GM19328 (cell line): ENCODE measurements at regions not wholly inside any gene's neighbourhood (a gene's known extent, or its start where the extent isn't known, plus 50 kb on each side); places are given as distances from the start of the nearest gene placed in this dataset.

ENCODE experiments used
- ATAC-seq: cut with Tn5 transposase; IDR thresholded peaks from one replicate; pipeline ENCODE4 v1.9.1; 2021; ENCODE audit warnings: mild to moderate bottlenecking, moderate library complexity; ENCODE audit not compliant: unreplicated experiment

DNA sequence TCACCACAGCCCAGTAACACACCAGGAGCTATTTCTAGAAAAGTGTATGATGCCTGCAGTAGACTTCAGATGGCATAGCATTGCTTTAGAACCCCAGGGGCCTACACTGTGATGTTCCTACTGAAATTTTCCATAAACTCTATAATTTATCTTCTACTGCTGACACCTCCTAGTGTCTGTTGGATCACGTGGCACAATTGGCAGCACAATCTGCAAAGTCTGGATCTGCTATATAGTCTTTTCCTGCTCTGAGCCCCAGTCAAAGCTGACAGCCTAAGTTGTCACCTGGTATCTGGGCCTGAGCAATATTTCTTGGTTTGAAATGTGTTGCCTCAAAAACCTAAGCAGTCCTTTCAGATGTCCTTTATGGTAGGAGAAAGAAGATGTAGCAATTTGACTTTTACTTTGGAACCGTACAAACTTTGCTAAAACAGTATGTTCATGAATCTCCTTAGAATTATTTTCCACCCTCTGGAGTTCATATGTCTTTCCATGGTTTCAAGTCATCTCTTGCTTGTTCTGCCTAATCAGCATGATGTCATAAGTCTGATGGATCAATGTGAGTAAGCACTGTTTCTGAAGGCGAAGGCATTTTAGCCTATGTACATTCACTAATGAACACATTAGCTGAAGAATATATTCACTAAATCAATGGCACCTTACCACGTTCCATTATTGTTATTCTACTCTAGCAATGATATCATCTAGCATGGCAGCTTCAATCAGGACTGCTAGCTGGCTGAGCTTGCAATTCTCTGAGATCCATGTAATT lies 536.5 kb upstream of the NBEA start:
- ATAC-seq, result no peak

DNA sequence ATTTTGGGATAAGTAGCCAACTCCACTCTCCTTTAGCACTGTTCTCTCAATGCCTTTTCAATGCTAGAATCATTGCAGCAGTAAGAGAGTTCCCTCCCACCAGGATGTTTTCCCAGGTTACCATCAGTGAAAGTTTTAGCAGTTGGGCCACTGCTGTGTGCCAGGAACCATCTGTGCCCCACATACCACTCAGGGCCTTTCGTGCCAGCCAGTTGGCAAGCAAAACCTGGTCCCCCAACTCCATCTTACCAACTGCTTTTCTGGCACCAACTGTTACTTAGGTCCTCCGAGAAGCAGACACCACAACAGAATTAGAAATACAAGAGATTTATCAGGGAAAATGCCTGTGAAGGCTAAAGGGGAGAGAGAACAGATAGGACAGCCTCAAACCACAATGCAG lies 533.4 kb upstream of the NBEA start:
- ATAC-seq, result no peak

DNA sequence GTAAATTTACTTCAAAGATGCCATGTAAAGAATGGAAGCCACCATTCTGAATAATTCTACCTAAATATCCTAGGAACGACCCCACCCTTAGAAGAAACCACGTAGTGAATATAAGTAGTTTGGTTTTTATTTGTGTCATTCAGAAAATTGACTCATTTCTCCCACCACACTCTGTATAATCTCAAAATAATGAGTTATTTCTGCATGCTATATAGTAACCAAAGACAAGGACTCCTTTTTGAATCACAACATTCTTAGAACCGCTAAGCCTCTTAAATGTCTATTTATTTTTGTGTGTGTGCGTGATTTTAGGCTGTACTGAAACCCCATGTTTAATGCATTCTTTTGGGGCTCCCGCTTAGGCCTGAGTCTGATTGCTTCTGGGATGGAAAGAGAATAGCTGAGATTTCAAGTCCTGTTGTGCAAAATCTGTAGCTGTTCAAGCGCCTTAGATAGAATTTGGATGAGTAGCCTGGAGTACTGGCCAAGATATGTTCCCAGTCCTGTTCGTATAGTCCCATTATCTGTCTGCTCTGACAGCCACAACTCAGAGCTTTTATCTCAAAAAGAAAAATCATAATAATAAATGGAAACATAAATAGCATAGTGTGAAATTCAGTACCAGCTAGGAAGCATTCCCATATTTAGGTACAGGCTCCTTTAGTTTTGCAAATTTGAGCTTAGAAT lies 532.4 kb upstream of the NBEA start:
- ATAC-seq, result no peak

DNA sequence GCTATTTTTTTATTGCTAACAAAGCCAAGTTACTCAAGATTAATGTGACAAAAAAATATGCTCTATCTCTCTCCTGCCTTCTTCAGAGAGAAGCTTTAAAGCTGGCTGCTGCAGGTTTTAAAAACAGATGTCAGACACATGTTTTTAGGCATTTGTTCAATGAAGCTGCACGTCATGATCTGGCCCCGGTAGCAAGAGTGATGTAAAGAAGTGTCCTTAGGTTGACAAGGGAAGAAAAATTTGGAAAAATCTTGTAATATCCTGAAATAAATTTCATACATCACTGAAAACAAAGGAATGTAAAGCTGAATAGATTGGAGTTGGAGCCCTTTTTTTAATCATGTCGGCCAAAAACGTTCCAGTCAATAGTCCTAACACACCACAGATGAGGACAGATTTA lies 531.4 kb upstream of the NBEA start:
- ATAC-seq, result no peak

DNA sequence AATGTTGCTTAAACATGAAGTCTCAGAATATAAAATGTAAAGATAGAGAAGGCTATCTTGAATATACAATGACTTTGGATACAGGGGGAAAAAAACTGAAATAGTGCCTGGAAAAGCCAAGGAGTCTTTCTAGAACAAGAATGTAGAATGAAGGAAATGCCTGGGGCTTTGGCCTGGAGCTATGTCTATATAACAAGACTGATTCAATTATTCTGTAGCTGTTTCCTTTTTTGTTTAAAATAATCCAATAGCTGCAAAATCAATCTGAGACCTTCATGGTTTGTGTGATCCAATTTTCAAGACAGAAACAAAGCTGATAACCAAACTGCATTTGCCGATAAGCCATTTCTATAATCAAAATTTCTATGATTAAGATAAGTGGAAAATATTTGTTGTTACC lies 530.9 kb upstream of the NBEA start:
- ATAC-seq, result no peak

DNA sequence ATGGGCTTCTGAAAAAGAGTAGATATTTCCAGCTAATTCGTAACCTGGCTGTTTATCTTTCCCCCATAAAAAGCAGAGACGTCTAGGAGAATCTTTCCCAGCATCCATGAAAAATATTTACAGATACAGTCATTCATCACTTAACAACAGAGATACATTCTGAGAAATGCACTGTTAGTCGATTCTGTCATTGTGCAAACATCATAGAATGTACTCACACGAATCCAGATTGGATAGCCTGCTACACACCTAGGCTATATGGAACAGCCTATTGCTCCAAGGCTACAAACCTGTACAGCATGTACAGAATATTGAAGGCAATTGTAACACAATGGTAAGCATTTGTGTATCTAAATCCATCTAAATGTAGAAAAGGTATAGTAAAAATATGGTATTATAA lies 530.2 kb upstream of the NBEA start:
- no peak for ATAC-seq

DNA sequence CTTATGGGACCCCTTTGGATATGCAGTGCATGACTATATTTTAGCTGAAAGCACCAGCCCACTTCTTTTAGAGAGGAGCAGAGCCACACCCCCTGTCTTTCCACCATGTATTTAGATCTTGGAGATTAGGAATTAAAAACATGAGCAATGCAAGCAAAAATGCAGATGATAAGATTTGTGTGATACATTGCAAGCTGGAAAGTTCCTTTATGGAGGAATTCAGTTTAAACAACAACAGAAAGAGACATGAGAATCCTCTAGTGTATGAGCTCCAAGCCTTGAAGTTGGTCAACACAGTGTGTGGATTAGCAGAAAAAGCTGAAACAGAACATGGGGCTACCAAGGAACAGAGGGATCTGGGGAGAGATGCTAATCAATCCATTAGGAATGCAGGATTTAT lies 529.8 kb upstream of the NBEA start:
- no peak for ATAC-seq

DNA sequence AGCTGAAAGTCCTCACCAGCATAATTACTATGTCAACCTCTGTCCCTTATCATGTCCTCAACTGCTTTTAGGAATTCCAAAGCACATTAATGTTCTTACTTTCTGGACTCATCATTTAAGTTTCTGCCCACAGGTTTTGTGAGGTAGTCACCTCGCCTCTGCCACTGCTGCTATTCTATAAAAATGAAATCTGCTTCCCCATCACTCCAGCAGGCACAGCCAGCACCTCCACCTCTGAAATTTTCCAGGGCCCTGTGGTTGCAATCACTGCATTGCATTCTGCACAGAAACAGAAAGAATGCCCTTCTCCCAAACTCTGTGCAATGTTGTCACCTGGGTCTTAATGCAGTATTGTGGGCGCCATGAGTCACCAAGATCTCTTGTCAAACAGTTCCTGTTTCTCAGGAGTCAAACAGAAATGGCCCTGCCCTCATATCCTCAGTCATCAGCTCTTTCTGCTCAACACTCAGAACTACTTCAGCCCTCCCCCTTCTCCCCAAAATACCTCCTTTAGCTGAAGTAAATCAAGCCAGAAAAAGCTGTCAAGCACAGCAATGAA lies 529.2 kb upstream of the NBEA start:
- ATAC-seq, result no peak

DNA sequence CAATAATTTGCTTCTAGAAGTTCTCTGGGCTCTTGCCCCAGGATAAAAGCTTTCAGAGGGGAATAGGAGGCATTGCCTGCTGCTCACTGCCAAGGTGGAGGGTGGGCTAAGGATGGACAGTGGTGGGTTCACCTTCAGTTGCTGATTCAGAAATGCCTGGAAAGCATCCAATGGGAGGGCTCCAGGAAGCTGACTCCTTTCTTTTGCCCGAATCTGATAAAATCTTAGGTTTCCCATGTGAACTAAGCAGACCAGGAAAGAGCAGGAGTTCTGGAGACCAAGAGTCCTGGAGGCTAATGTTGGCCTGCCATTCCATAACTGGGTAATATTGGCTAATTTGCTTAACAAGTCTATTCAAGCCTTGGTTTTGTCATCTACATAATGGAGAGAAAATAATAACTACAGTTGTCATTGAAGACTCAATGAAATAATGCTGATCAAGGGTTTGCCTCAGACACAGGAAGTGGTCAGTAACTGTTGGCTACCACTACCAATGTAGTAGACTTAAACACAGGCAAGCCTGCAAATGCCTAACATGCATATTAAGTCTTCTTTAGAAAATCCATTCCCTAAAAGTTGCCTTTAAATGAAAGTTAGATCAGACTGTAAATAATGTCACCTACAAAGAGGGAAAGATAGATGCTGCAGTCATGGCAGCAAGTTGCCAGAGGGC lies 528.4 kb upstream of the NBEA start:
- ATAC-seq, result no peak

DNA sequence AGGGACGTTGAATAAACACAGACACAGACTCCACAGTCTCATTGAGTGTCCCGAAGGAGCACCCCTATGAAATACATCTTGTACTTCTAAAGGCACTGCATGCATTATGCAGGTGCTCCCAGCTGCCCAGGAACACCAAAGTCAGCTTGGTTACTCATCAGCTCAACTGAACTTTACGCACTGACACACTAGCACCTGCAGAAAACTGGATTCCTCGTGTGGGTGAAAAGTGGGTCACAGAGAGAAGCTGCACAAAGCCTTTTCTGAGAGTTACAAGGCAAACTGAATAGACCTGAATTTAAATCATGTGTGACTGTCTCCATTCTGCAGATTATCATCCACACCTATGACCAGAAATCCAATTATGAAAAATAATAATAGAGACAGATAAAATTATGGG lies 527.5 kb upstream of the NBEA start:
- ATAC-seq, result no peak

DNA sequence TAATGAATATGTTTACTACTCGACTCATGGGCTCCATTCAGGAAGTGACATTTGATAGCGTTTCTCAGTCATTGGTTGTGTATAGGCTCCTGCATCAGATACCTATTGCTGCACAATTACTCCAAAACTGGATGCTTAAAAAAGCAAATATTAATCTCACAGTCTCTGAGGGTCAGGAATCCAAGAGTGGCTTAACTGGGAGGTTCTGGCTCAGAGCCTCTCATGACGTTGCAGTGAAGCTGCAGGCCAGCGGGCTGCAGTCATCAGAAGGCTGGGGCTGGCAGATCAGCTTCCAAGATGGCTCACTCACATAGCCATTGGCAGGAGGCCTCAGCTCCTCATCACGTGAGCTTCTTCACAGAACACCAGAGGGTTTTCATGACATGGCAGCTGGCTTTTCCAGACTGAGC lies 525.1 kb upstream of the NBEA start:
- no peak for ATAC-seq

DNA sequence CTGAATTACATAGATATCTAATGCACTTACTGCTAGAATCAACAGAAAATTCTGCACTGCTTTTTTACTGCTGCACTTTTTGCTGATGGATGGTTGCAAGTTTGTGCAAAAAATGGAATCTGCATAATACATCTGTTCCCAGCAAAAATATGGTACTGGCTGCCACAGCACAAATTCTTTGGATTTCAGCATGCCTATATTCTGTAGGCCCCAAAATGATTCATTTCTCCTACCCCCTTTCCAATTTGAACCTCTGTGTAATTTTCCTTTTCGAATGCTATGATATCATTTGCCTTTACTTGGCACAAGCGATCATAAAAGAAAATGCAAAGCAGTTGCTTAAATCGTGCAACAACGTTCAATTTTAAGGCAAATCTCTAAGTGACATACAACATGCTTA lies 524.2 kb upstream of the NBEA start:
- ATAC-seq, result no peak

DNA sequence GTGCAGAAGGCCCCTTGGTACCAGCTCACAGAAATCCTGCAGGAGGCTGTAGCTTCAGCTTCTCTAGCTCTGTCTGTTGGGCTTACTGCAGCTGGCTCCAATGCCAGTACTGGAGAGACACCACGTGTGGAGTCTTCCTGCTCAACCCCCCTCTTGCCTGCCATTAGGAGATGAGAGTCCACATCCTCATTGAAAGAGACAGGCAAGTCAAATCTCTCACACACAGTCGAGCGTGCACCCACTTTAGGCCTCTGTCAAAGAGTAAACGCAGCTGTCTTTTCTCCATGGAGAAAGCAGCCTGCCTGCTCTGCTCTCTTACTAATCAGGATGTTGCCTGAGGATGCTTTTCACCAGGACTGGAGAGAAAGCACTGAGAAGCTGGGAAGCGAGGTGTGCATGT lies 523.0 kb upstream of the NBEA start:
- no peak for ATAC-seq

DNA sequence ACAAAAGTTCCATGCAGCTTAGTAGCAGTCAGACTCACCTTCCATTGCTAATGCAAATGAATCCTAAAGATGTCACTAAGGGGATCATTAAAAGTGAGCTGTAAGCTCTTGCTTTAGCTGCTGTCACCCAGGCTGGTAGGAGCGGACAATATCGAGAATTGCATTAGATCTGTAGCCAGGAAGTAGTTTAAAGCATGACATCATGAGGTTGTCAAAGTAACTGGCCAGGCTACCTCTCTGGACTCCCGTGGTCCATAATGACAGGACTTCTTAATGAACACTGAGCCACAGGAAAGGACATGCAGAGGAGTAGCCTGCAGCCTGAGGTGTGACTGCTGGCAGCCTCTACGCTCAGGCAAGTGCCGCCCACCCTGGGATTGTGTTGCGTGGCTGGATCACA lies 522.3 kb upstream of the NBEA start:
- ATAC-seq, result no peak

DNA sequence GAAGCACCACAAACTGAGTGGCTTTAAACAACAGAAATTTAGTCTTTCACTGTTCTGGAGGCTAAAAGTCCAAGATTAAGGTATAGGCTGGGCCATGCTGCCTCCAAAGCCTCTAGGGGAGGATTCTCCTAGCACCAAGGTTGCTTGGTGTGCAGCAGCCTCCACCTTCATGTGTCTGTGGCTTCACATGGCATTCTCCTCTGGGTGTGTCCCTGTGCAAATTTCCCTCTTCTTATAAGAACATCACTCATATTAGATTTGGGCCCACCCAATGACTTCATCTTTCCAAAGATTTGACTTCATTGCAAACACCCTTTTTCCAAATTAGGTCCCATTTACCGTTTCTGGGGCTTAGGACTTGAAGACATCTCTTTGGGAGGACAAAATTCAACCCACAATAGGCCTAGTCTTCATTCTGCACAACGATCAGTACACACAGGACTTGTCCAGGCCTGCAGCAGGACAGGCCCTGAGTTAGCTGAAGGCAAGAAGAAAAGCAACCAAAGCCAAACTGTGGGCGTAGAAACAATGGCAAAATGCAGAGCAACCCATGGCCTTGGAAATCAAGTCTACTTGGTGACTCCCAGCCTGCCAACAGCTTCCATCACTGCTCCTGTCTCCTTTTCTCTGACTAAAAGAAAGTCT lies 521.2 kb upstream of the NBEA start:
- no peak for ATAC-seq

DNA sequence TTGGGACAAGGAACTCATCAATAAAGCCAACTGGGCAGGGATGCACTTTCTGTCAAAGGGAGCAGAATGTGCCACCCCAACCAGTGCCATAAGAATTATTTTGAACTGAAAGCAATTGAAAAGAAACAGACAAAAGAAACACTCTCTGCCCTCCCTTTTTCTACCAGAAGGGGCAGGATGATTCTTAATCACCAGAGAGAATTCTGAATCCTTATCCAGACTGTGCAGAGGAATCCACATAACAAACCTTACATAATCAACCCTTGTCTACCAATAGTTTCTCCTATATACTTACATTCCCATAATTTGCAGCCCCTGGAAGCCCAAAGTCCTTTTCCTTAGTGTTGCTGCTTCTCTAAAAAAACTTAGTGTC lies 520.7 kb upstream of the NBEA start:
- no peak for ATAC-seq

DNA sequence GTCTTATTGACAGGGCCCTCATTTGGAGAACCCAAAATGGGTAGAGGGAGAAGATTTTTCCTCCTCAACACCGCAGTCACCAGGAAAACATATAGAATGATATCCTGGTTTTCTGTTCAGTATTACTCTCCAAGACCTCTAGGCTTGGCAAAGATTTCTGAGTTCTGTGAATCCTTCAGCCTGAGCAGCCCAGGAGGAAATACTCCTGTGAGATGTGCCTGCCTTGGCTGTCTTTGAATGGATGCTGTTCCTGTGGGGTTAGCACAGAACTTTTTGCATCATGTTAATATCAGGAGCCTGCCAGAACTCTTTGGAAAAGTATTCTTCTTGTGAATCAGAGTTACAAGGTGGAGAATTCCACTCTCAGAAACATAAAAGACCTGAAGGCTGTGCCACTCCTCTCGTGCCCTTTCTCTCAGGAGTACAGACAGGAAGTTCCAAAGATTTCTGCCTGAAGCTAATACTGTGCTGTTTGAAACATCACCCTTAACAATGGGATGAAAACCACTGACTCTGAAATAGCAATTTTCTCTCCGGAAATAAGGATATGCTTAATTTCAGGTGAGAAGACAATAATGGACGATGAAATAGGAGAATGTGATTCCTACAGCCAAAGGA lies 520.1 kb upstream of the NBEA start:
- no peak for ATAC-seq

DNA sequence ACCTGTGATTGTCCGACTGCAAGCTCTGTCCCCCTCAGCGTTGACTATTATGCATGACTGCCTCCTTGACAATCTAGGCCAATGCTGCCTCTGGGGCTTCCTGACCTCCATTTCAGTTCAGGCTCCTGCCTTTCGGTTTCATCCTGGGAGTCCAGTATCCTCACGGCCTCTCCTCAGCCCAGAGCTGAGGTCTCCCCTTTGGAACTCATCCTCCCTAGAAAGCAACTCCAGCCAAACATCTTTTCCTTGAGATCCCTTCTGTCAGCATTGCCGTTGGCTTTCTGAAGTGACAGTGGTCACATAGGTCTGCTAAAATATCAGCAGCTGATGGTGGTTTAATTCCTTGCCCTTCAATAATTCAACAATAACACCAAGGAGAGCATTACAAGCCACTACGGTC lies 519.1 kb upstream of the NBEA start:
- ATAC-seq, result no peak

DNA sequence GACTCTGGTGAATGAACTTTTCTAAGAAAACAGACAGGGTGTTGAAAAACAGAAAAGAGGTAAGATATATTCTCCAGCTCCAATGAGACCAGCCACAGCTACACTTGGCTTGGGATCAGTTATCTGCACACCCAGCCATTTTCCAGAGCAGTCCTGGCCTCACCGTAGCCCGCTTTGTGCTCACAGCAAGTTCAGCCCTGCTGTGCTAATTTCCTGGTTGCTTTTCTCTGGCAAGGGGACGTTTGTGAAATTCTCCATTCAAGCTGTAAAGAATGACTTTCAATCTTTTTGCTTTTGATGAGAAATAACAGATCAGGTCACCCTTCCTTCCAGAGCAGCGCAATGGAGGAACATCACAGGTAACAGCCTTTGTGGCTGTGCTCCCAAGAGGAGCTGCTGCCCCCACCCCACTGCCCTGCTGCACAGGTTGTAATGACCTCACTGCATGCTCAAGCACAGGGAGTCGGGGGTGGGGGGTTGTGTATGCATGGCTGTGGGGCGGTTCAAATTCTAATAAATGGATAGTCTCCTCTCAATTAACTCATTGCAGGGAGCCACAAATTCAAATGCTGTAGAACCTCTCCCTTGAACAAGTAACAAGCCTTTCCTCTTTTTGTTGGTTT lies 516.6 kb upstream of the NBEA start:
- no peak for ATAC-seq

DNA sequence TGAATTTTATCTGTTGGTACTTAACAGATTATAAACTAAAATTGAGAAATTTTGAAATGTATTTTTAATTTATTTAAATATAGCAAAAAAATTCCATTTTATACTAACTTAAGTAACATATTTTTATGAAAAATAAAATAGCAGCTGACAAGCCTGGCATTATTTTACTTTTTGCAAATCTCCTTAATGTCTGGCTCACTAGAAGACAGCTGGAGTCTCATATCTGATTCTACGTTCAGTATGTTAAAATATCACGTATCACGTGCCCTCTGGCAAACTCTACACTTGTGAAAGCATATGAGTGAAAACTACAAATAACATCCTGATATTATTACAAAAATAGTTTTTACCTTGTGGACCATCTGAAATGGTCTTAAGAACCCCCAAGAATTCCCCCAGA lies 513.2 kb upstream of the NBEA start:
- no peak for ATAC-seq

DNA sequence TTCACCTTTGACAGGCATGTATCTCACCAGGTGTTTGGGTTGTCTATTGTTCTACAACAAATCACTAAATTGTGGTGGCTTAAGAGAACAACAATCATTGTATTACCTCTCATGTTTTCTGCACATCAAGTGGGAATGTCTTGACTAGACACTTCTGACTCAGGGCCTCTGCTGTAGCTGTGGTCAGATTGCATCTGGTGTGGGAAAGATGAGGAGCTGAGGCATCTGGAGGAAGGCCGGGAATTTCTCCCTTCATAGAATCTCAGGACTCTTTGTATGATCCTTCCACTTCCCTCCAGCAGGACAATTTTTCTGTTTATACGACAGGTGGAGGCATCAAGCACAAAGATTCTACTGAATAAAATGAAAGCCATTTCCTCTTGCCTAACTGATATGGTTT lies 511.8 kb upstream of the NBEA start:
- no peak for ATAC-seq
